HG03571 (cell line): ENCODE measurements at regions not wholly inside any gene's neighbourhood (a gene's known extent, or its start where the extent isn't known, plus 50 kb on each side); places are given as distances from the start of the nearest gene placed in this dataset.
A peak's percentile ranks its signal among the peaks of the same experiment; 100 is the strongest.

Source experiments
- ATAC-seq: cut with Tn5 transposase; IDR thresholded peaks from one replicate; pipeline ENCODE4 v1.9.1; 2021; ENCODE audit not compliant: unreplicated experiment

GRCh38 chr3:145721273-145721805 is 439.6 kb downstream of the PLOD2 start:
- no peak for ATAC-seq

- no peak for ATAC-seq
Observed at GRCh38 chr3:145721815-145722214, 439.2 kb downstream of the PLOD2 start.

- no peak for ATAC-seq
Observed at GRCh38 chr3:145727476-145727875, 433.5 kb downstream of the PLOD2 start.

DNA sequence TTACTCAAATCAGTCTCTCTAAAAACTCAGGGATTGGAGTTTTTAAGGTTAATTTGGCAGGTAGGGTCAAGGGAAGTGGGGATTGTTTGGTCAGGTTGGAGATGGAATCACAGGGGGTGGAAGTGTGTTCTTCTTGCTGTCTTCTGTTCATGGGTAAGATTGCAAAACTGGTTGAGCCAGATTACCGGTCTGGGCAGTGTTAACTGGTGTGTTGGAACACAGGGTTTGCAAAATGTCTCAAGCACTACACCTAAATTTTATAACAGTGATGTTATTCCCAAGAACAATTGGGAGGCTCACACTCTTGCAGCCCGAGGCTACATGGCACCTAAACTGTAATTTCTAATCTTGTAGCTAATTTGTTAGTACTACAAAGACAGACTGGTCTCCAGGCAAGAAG is 425.4 kb downstream of the PLOD2 start:
- ATAC-seq: no peak

DNA sequence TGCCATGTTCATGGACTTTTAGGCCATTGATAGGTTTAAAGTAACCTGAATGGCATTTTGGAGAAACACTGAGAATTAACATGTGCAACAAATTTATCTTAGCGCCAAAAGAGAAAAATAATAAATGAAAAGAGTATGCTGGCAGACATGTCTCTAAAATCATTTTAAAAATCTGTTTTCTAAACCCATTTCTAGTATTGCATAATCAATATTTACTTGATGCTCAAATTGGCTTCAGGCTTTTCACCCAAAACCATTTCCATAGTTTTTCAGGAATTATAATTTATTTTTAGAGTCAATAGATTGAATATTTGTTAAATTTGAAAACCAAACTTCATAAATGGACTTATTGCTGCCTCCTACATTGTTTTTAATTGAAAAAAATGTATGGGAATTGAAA is 423.0 kb downstream of the PLOD2 start:
- ATAC-seq: no peak

- no peak for ATAC-seq
Observed at GRCh38 chr3:145739926-145740325, 421.1 kb downstream of the PLOD2 start.

DNA sequence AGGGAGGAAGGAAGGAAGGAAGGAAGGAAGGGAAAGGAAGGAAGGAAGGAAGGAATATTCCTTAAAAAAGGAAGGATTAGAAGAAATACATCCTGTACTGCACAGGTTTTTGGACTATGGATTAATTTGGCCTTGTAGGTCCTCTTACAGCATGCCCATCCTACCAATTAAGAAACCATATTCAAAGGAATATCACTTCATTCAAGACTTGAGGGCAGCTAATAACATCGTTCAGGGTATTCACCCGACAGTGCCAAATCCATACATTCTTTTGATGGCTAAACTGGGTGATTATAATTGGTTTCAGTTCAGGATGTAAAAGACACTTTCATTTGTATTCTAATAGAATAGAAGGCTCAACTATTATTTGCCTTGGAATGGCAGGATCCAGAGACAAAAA is 410.3 kb downstream of the PLOD2 start:
- ATAC-seq: no peak

DNA sequence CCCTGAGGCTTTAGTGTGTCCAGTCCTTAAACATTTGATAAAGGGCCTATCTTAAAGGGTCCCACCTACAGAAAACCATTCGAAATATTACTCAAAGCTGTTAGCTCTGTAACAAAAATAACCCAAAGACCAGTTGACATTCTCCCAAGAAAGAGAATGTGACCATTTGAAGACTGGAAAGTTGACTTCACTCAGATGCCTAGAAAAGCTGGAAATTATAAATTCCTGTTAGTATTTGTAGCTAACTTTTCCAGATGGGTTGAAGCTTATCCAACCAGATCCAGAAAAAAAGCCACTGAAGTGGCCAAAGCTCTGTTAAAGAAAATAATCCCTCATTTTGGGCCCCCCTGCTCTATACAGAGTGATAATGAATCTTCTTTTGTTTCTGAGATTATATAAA is 408.4 kb downstream of the PLOD2 start:
- no peak for ATAC-seq

DNA sequence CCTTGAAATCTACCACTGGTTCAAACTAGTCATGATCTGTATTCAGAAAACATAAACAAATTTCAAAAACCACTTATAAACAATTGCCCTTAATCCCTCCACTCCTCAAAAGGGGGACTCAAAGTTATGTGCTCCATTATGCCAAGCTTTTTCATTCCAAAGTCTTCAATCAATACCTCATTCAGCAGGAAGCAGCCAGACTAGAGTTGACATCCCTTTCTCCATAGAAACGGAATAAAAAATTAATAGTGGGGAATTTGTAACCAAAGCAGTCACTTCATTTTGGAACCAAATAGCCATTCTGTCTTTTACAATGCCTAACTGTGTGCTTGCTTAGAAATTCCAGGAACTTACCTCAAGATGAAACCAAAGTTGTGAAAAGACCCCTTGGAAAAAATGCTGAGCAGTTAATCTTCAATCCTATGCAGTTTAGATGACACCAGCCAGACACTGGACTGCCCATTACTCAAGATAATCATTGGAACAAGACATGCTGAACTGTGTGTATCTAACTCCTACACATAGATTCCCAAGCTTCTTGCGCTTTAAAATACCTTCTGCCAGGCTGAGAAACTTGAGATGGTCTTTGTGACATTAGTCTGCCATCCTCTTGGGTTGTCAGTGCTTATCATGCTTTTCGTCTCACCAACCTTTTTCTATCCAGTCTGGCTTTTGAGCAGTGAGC is 406.2 kb downstream of the PLOD2 start:
- no peak for ATAC-seq

GRCh38 chr3:145760036-145760435 is 400.9 kb downstream of the PLOD2 start:
- no peak for ATAC-seq

DNA sequence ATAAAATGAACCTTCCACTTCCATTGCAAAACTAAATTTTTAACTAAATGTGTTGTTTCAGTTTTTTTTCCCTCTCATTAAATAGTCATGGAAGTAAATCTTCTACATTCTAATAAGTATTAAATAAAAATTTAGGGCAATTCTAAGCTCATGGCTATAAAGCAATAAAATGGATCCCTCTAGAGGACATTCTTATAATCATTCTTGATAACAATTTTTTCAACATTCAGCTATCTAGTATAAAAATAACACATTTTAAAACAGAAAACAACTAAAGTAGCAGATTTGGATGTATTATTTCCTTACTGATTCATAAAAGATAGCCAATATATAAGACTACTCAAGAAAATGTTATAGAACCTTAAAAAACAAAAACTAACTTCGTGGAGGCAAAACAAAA is 393.1 kb downstream of the PLOD2 start:
- no peak for ATAC-seq

GRCh38 chr3:145776782-145777408 is 384.1 kb downstream of the PLOD2 start:
- peak; percentile 64 for ATAC-seq

GRCh38 chr3:145780301-145780700 is 380.7 kb downstream of the PLOD2 start:
- no peak for ATAC-seq

- no peak for ATAC-seq
Observed at GRCh38 chr3:145785668-145786067, 375.3 kb downstream of the PLOD2 start.

DNA sequence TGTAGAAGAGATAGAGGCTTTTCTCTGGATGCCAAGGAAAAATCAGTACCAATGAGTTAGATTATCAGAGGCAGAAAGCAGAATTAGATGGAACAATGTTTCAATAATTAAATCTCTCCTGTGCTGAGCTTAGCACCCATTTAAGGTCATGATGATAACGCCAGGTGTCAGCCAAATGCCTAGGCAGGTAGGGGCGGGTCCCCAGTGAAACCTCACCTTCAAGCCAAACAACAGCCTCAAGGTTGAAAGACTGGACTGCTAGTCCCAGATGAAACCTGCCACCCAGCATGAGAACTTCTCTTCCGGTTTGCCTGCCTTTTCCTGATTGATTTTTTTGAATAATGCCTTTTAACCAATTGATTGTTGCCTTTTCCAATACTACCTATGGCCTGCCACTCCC is 363.0 kb downstream of the PLOD2 start:
- ATAC-seq: no peak

DNA sequence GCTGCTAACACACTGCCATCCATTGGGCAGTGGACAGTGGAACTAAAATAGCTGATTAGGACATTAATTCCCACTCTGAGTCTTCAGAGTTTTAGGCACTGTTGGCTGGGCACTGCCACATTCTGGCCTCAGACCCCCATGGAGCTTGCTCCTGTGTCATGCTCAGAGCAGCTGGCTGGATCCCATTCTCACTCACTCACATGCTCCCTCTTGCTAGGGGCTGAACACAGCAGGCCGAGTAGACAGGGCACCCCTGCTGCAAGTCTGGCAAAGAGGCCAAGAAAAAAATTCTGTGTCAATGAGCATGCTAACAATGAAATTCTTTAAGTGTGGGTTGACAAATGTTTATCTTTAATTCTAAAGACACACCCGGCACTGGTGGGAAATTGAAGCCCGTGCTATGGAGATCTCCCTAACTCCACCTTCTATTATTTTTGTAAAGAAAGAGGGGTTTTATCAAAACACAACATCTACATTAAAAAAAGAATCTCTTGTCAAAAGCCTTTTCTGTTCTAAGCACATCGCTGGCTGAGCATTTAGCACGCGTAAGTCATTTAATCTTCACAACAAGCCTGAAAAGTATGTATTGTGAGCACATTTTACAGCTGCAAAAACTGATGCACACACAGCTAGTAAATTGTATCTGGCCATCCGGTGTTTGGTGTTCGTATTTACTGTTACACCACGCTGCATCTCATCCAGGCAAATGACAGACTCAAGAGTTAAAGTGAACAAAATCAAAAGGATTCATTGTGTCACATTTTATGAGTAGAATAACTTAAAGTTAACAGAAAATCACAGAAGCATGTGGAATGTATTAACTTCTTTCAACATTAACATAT is 362.1 kb downstream of the PLOD2 start:
- no peak for ATAC-seq

GRCh38 chr3:145801696-145802095 is 359.3 kb downstream of the PLOD2 start:
- no peak for ATAC-seq

GRCh38 chr3:145807990-145808389 is 353.0 kb downstream of the PLOD2 start:
- ATAC-seq: no peak

- no peak for ATAC-seq
Observed at GRCh38 chr3:145812391-145812790, 348.6 kb downstream of the PLOD2 start.

DNA sequence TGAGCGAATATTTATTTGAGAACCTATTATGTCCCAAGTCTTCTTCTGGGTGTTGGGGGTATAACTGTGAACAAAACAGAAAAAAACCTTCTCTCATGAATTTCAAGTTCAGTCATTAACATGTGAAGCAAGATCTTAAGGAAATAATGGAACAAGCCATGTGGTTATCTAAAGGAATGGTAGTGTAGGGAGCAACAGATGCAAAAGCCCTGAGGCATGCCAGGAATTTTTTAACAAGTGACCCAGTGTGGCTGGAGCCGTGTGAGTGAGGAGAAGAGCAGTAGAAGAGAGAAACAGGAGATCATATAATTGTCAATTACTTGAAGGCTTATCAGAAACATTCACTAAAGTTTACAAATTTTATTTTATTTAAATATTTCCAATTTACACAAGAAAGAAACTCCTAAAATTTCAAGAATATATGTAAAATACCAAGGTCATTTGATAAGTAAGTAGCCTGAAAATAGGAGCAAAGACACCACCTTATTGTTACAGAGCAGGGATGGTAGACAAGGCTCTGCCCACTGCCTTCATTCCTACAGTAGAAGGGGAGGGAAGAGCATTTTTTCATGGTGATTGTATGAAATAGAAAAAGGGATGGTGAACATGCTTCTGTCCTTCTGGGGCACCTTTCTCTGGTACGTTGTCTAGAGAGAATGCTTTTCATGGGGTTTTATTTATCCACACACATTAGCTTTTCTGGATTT is 345.1 kb downstream of the PLOD2 start:
- ATAC-seq: no peak

- ATAC-seq: no peak
Observed at GRCh38 chr3:145817870-145818483, 343.0 kb downstream of the PLOD2 start.
